Stomach (tissue), 4 donors: ENCODE measurements at regions not wholly inside any gene's neighbourhood (a gene's known extent, or its start where the extent isn't known, plus 50 kb on each side); places are given as distances from the start of the nearest gene placed in this dataset.

Source experiments
- CTCF ChIP-seq, 7 experiments: fragments of 450-650 bp in 4 of 7; fragments of 200-600 bp in 3 of 7; sonication (generic) in 3 of 7; IDR thresholded peaks; one replicate each; pipeline ENCODE4 v1.5.1; 2016 to 2019; ENCODE audit warnings: antibody characterized with exemption in 7 of 7, control low read depth in 2 of 7, mild to moderate bottlenecking in 1 of 7
- EP300 ChIP-seq: sonication (generic); formaldehyde crosslinking; IDR thresholded peaks from one replicate; pipeline ENCODE4 v1.6.1; 2017; ENCODE audit warnings: antibody characterized with exemption
- POLR2A ChIP-seq, 4 donors: fragments of 450-650 bp; IDR thresholded peaks; one replicate each; pipeline ENCODE4 v1.6.1; 2016; ENCODE audit warnings: antibody characterized with exemption in 4 of 4, control low read depth in 2 of 4, mild to moderate bottlenecking in 1 of 4, moderate library complexity in 1 of 4
- POLR2AphosphoS5 ChIP-seq, 3 donors: sonication (generic); formaldehyde crosslinking; IDR thresholded peaks; one replicate each; pipeline ENCODE4 v1.6.1; 2016; ENCODE audit warnings: antibody characterized with exemption in 3 of 3

GRCh38 chr22:22124374-22124773, 120.2 kb upstream of the VPREB1 start:
- no peak for TF ChIP-seq POLR2A (IDR thresholded peaks at IDR 0.05)
- TF ChIP-seq CTCF (IDR thresholded peaks at IDR 0.05): no peak
- no peak for TF ChIP-seq EP300
- no peak for TF ChIP-seq POLR2AphosphoS5 (IDR thresholded peaks at IDR 0.05)
